HL-60/S4 treated with phorbol 12-myristate 13-acetate at 8.2 ng/mL for 4 days and 3 days (cell line): ENCODE measurements at regions not wholly inside any gene's neighbourhood (a gene's known extent, or its start where the extent isn't known, plus 50 kb on each side); places are given as distances from the start of the nearest gene placed in this dataset.

Experiments
- in situ Hi-C: fragments of 300-500 bp; cut with MboI; formaldehyde crosslinking; loops from 2 replicates; pipeline ENCODE4 v1.15.0; 2022; ENCODE audit warnings: low sequenced_read_pairs

DNA sequence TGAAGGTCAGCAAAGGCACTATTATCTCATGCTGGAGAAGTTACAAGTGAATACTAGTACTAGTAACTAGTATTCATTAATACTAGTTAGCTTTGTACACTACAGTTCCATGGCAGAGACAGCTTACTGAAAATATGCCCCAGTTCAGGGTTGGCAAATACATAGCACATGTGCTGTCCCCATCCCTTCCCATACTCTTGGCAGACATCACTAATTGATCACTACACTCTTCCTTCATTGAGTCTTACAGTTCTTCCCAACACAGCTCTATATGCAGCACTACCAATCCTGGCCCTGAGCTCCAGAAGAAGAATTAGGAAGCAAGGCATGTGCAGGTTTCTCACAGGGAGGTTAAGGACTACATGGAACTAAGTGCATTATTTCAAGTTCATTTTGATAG, 168.3 kb upstream of the EEA1 start:
- in situ Hi-C loops, result no loop called here

DNA sequence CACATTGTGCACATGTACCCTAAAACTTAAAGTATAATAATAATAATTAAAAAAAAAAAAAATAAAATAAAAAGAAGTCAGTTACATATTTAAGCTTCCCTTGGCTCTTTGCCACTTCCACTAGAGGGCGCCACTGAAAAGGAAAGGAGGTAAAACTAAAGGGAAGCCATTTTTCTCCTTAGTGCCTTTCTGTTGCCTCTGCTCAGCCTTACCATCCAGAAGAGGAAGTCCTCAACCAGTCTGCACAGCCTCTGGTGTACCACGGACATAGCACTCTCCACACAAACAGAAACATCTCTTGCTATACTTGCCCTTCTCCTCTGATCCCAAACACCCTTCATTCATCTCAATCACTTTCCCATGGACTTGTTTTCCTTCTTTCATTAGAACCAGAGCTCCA, 169.0 kb upstream of the EEA1 start:
- in situ Hi-C loops, result no loop called here

DNA sequence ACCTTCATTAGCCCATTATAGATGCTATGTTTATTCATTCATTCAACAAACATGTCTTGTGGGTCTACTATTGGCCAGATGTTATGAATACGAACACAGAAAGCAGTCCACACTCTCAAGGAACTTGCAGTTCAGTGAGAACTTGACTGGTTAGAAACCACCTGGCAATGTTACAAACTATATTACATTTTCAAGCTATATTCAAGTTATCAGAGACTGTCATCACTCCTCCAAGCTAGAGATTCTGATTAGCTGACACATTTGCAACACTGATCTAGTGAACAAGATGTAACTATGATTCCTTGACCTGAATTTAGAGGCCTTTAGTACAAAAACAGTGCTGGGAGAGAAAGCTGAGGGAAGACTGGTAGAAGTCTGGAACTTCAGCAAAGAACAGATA, 170.7 kb upstream of the EEA1 start:
- in situ Hi-C loops, result loop anchor here (25.0 kb wide), 1 partner anchor 288 kb away; the partner anchor contains the start of gene NUDT4

DNA sequence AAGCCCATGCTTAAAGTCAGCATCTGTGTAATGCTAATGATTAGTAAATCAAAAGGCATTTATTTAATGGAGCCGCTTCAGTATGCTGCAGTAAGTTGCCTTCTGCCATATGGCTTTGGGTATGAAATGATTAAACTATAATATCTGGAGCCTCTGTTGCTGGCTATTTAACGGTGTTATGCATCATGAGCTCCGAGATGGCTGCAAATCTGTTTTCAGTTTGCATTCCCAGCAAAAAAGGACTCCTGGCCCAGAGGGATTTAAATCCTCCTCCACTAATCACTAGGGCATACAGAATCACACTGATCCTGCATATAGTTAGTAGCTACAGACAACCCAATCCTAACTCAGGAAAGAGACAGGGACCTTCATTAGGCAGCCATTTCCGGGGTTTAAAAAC, 171.5 kb upstream of the EEA1 start:
- in situ Hi-C loops, result loop anchor here (25.0 kb wide), 1 partner anchor 287 kb away; the partner anchor contains the start of gene NUDT4

DNA sequence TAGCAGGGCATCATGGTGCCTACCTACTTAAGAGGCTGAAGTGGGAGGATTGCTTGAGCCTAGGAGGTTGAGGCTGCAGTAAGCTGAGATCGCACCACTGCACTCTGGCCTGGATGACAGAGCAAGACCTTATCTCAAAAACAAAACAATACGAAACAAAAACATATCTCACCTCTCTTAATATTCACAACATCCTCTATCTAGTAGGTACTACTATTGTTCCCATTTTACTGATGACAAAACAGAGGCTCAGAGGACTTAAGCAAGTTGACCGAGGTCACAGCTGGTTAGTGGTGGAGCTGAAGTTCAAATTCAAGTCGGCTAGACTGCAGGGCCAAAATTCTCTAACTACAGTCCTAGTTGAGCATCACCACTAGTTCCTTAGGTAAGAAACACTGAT, 172.3 kb upstream of the EEA1 start:
- in situ Hi-C loops, result loop anchor here (25.0 kb wide), 1 partner anchor 286 kb away; the partner anchor contains the start of gene NUDT4

DNA sequence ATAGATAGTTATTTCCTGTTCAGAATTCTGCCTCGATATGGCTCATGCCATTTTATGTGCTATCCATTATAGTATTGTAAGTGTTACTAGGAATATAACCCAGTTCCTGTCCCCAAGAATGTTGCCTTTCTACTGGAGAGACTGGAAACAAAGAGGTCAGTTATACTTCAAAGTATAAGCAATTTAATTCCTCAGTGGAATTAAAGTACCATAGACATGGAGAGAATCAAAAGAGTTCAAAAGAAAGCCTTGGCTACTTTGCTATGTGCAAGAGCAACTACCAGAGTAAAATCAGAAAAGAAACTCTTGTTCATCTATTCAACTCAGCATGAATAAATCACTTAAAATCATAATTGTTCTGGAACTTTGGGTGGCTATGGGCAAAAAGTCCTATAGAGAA, 173.2 kb upstream of the EEA1 start:
- in situ Hi-C loops, result loop anchor here (25.0 kb wide), 1 partner anchor 285 kb away; the partner anchor contains the start of gene NUDT4

DNA sequence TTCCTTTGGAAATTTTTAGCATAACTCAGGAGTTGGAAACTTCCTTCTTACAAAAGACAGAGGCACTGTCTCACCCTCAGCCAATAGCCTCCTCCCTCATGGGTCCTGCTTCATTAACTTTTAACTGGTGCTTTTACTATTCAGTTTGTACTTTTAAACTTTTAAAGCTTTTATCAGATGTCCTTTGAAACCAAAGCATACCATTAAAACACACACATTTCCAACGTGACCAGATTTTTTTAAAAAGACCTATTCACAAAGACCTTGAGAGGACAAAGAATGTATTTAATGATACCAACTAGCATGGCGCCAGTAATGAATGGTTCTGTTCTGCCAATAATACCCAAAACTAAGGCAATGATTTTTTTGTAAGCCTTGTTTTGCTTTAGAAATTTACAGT, 173.6 kb upstream of the EEA1 start:
- in situ Hi-C loops, result loop anchor here (25.0 kb wide), 1 partner anchor 285 kb away; the partner anchor contains the start of gene NUDT4

DNA sequence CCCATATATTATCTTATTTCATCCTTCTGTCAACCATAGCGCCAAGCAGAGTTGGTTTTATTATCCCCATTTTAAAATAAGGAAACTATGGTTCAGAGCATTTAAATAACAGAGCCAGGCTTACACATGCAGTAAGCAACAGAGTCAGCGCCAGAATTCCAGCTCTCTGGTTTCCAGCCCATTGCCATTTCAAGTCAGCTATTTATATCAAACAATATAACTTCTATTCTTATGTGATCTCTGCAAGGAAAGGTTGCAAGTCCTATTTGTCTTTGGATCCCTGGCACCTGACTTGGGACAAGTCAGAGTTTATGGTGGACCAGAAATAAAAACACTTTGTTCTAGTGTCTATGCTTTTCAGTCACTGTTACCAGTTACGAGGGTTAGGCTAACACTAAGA, 174.1 kb upstream of the EEA1 start:
- in situ Hi-C loops, result loop anchor here (25.0 kb wide), 1 partner anchor 284 kb away; the partner anchor contains the start of gene NUDT4

DNA sequence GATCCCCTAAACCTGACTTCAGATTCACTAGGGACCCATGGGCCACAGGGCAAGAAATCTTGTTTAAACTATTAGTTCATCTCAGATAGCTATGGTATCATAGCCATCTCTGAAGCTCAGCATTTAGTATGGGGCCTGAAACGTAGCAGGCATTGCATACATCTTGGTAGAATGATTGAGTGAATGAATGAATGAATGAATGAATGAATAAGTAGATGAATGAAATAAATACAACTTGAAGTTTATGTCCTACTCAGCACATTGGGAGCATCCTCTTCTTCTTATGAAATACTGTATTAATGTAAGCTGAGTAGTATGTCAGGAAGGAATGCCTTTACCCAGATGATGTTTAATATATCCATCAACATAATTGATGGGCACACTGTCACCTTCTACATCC, 175.4 kb upstream of the EEA1 start:
- in situ Hi-C loops, result loop anchor here (25.0 kb wide), 1 partner anchor 283 kb away; the partner anchor contains the start of gene NUDT4

DNA sequence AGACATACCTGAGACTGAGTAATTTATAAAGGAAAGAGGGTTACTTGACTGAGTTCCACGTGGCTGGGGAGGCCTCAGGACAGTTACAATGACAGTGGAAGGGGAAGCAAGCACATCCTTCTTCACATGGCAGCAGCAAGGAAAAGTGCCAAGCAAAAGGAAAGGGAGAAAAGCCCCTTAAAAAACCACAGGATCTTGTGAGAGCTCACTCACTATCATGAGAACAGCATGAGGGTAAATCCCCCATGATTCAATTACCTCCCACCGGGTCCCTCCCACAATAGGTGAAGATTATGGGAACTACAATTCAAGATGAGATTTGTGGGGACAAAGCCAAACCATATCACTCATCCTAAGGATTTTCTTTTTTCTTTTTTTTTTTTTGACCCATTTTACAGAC, 177.8 kb upstream of the EEA1 start:
- in situ Hi-C loops, result loop anchor here (25.0 kb wide), 1 partner anchor 280 kb away; the partner anchor contains the start of gene NUDT4

DNA sequence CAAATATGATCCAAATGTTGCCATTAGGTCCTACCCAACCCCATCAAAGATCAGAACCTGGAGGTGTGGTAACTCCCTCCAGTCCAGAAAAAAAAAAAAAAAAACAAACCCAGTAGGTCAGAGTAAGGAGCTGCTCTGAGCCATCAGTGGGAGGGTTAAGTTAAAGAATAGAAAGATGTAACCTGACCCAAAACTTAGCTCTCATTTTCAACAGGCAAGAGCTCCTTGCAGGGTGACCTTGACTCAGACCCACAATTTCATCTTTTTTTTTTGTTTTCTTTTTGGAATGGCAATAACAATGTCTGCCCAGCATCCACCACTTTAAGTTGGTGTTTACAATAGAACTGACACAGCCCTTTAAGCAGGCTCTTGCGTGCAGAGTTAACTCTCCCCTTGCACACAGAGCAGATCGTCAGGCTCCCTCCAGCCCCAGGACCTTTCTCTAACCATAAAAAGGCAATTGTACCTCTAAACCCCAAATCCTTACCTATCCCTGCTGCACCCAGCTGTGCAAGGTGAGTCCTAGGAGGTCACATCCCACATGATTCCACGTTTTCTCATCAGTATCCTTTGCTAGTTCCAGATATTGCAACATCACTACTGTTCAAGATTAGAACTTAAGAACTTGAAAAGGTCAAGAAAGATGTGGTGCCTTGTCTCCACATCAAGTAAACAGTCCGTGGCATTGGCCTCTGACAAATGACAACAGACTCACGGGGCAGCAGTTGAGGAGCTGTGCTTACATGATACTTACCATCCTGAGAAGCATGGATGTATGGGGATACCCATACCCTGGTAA, 178.6 kb upstream of the EEA1 start:
- in situ Hi-C loops, result loop anchor here (25.0 kb wide), 1 partner anchor 280 kb away; the partner anchor contains the start of gene NUDT4

DNA sequence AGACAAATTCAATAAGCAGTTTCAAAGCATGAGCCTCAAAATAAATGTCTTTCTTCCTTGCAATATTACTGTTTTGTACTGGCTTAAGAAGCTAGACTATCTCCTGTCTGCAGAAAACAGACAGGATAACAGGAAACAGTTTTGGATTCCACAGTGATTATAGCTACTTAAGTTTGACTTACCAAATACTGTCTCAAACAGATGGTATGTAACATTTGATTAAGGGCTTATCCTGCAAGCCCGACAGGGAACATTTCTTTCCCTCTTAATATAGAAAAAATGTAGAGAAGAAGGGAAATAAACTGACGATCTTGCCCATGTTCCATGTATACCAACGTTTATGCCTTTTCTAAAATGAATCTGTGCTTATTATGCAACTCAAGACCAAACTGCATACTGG, 179.9 kb upstream of the EEA1 start:
- in situ Hi-C loops, result loop anchor here (25.0 kb wide), 1 partner anchor 278 kb away; the partner anchor contains the start of gene NUDT4

DNA sequence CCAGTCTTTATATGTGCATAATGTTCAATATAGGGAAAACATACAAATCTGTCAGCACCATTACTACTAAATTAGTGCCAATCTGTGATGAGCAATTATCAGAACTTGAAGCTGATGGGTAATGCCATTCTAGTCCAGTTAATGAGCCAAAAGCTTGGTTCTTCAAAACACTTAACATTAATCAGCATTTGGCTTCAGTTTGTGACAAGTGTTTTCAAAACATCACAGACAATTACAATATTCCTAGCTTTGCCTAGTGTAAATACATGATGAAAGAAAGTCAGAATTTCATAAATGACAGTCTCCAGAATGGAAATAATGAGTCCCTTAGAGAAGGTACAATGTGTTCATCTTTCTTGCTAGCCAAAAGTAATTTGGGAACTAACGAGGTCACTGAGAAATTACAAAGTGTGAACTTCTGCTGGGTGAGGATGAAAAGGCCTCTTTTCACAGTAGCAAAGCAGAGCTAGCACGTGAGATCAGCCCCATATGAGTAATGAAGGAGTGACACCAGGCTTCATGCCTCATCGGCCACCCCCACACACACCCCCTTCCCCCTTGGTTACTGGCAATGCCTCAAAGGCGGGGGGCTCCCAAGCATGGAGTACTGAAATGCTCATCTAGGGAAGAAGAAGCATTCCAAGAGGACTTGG, 180.6 kb upstream of the EEA1 start:
- in situ Hi-C loops, result loop anchor here (25.0 kb wide), 1 partner anchor 278 kb away; the partner anchor contains the start of gene NUDT4

DNA sequence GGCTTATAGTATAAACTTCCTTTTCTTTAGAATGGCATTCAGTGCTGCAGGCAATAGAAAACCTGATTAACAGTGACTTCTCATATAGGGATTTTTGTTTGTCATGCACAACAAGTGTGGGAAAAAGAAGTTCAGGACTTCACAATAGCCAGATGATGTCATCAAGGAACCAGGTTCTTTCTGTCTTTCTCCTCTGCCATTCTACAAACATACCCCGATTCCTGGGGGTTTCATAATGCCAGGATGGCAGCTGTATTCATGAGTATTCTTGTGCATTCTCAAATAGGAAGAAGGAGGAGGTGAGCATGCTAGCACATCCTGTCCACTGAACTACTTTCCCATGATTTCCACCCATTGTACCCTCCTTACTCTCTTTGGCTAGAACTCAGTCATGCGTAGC, 182.7 kb upstream of the EEA1 start:
- in situ Hi-C loops, result loop anchor here (25.0 kb wide), 1 partner anchor 276 kb away; the partner anchor contains the start of gene NUDT4

DNA sequence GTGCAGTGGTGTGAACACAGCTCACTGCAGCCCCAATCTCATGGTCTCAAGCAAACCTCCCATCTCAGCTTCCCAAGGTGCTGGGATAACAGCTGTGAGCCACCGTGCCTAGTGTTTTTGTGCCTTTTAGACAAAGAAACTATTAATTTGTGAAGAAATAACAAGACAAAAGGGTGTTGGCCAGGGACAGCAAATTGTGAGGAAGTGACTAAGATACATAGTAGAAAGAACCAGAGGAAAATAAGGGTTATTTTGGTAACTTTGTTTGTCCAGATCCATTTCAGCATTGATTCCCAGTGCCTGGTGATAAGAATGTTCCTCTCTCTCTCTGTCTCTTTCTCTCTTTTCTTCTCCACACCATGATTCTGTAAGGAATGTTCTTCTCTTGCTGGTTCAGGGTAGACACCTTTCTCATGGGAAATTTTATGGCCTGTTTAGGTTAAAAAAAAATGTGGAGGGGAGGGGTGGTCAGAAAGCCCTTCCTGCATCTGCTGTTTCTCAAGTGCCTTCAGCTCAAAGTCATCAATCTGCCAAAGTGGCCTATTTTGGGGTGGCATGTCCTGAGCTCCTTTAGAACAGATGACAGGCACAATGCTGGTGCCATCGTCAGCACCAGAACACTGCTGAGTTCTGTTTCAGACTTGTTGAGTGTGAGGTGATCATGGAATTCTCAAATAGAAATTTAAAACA, 184.4 kb upstream of the EEA1 start:
- in situ Hi-C loops, result loop anchor here (25.0 kb wide), 1 partner anchor 274 kb away; the partner anchor contains the start of gene NUDT4

DNA sequence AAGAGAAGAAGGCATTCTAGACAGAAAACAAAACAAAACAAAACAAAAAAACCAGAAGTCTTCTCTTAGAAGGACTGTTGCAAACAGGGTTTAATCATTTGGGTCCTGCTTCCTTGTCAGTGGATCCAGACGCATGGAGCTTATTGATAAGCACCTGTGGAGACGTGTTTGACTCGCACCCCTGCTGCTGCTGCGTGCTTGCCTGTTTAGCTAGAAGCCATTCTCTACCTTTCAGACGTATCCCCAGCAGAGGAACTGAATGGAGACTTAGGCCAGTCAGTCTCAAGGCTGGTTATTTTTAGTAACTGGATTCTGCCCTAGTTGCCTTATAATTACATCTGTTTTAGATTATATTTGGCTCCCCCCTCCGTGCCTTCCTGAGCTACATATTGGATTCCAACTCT, 186.1 kb upstream of the EEA1 start:
- in situ Hi-C loops, result loop anchor here (25.0 kb wide), 1 partner anchor 272 kb away; the partner anchor contains the start of gene NUDT4

DNA sequence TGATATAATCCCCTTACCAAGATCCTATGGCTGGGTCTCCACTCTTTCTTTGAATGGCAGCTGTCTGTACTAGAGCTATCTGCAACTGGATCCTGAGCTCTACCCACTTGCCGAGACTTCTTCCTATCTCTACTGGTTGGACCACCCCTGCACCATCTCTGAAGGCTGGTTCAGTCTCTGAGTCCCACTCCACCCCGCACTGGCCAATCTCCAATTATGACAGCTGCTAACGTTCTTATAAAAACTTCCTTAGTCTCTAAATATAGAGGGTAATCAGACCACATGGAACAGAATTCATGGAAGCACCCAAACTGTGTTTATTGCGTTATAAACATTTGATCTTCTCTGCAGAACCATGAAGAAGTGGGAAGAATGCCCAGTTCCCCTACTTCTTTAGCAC, 186.6 kb upstream of the EEA1 start:
- in situ Hi-C loops, result loop anchor here (25.0 kb wide), 1 partner anchor 272 kb away; the partner anchor contains the start of gene NUDT4

DNA sequence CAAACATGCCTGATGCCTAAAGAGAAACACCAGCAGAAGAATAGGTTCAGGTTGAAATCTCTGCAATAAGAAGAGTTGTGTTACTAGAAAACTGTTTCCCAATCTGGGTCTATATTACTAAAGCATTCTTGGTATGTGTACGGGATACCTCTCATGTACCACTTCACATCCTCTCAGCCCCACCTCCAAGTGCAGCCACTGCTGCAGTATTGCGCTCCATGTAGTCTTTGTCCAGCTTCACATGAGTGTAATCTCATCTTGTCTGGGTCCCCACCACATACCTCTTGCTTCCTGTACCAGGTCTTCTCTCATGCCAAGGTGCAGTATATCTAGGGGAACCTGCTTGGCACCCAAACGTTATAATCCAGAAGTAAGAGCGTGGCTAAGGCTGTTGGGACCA, 187.5 kb upstream of the EEA1 start:
- in situ Hi-C loops, result loop anchor here (25.0 kb wide), 1 partner anchor 271 kb away; the partner anchor contains the start of gene NUDT4

DNA sequence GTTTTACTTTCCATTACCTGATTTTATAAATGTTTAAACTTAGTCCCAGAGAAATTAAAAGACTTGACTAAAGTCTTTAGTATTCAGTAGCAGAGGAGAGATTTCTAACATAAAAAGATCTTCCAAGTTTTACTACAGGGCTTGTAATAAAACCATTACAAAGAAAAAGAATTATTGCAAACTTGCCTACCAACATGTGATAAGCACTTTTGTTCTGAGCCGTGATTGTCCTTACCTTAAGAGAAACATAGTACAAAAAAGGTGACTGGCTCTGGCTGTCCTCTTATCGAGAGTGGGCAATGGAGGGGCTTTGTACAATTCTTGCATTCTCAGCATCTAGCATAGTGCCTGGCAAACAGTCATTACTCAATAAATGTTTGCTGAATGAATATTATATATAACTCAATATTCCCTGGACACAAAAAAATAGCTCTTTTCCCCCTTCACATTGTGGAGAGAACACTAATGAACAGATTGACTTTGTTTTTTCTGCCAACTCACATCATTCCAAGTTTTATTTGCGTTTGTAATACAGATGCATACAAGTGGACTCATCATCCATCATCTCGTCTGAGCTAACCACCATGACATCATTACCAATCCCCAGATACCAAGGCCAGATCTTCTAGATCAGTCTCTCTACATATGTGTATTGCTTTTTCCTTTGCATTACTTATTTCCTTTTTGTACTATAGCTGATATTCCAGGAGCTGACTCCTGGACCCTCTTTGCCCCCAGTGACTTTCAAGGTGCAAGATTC, 192.8 kb upstream of the EEA1 start:
- in situ Hi-C loops, result loop anchor here (25.0 kb wide), 1 partner anchor 265 kb away; the partner anchor contains the start of gene NUDT4
